HG02884 (cell line): ENCODE measurements at regions not wholly inside any gene's neighbourhood (a gene's known extent, or its start where the extent isn't known, plus 50 kb on each side); places are given as distances from the start of the nearest gene placed in this dataset.
"Not testable (repeated sequence)": the region's sequence is repeated elsewhere in the genome, so short reads cannot be mapped to it uniquely, and the experiment has no call there.

Experiments
- ATAC-seq: cut with Tn5 transposase; IDR thresholded peaks from one replicate; pipeline ENCODE4 v1.9.1; 2021; ENCODE audit warnings: mild to moderate bottlenecking, moderate library complexity; ENCODE audit not compliant: unreplicated experiment

DNA sequence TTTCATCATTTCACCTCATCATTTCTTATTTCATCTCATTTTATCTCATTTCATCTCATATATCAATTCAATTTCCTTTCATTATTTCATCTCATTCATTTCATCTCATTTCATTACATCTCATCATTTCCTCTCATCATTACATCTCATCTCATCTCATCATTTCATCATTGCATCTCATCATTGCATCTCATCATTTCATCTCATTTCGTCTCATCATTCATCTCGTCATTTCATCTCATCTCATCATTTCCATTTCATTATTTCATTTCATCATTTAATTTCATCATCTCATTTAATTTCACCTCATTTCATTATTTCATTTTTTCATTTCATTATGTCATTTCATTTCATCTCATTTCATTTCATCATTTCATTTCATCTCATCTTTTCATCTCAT lies 168.5 kb upstream of the FAM72C start:
- ATAC-seq: not testable (repeated sequence)

GRCh38 chr1:144105006-144105405 lies 133.2 kb upstream of the FAM72C start:
- ATAC-seq: not testable (repeated sequence)

- not testable (repeated sequence) for ATAC-seq
Observed at GRCh38 chr1:144104000-144104677, 132.4 kb upstream of the FAM72C start.

- ATAC-seq: not testable (repeated sequence)
Observed at GRCh38 chr1:144103156-144103880, 131.5 kb upstream of the FAM72C start.

DNA sequence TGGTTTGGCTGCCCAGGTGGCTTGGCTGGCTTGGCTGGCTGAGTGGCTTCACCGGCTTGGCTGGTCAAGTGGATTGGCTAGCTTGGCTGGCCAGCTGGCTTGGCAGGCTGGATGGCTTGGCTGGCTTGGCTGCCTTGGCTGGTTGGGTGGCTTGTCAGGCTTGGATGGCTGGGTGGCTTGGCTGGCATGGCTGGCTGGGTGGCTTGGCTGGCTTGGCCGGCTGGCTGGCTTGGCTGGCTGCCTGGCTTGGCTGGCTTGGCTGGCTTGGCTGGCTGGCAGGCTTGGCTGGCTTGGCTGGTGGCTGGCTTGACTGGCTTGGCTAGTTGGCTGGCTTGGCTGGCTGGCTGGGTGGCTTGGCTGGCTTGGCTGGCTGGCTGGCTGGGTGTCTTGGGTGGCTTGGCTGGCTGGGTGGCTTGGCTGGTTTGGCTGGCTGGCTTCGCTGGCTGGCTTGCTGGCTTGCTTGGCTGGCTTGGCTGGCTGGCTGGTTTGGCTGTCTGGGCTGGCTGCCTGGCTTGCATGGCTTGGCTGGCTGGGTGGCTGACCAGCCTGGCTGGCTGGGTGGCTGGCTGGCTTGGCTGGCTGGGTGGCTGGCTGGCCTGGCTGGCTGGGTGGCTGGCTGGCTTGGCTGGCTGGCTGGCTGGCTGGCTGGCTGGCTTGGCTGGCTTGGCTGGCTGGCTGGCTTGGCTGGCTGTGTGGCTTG lies 130.4 kb upstream of the FAM72C start:
- ATAC-seq: not testable (repeated sequence)

- no peak for ATAC-seq
Observed at GRCh38 chr1:144101397-144102045, 129.7 kb upstream of the FAM72C start.

GRCh38 chr1:144077167-144077841 lies 105.5 kb upstream of the FAM72C start:
- ATAC-seq: not testable (repeated sequence)

GRCh38 chr1:144076646-144077045 lies 104.9 kb upstream of the FAM72C start:
- ATAC-seq: not testable (repeated sequence)

DNA sequence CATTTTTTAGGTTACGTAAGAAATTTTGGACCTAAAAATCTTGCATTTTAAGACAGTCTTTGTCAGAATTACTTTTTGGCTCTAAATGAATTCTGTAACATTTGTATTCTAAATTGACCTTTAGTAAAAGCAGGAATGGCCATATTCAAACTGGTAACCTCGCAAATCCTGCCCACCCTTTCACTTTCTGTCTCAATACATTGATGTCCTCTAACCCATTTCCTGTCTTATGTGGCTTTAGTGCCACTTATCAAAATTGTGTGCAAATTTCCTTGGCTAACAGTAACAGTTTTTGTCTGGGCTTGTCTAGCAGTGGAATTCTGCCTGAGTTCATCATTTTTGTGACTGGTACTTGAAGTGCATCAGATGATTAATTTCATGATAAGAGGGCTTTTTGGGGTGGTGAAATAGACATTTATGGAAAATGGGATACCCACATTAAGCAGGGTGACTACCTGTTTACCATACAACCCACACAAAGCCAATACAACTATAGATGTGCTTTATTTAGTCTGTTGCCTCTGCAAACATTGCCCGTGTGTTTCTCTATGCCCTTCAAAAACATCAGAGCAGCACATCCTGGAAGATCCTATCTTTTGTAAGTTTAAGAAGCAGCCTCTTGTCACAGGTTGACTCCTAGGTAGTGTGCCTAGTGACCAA lies 98.7 kb upstream of the FAM72C start:
- ATAC-seq: not testable (repeated sequence)

- ATAC-seq: not testable (repeated sequence)
Observed at GRCh38 chr1:144067042-144067441, 95.3 kb upstream of the FAM72C start.

DNA sequence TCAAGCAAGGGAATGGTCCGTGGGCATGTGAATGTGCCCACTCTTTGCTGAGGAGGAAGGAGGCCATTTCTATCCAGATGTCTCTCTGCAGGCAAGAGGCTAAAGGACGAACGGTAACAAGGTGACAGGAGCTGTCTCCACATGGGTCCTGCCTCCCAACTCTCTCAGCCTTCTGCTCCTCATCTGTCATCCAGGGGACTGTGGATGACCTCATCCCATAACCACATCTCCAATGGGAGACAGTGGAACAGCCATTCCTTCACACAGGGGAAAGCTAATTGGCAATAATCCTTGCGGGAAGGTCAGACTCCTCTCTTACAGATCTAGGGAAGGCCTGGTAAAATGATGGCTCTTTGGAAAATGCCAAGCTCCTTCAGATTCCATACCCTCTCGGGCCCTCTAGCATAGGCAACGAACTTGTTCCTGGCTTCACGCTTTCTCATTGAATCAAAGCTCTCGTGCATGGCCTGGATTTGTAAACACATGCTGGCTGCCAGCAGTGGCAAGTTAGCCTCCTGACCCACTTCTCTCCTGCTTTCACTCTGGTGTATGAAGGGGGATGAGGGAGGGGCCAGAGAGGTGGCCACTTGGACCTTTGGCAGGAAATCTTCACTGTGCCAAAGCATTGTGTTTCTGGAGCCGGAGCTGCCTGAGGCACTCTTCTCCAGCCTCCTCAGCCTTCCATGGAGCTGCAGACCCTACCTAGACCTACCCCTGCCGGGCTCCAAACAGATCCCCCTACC lies 94.5 kb upstream of the FAM72C start:
- not testable (repeated sequence) for ATAC-seq

DNA sequence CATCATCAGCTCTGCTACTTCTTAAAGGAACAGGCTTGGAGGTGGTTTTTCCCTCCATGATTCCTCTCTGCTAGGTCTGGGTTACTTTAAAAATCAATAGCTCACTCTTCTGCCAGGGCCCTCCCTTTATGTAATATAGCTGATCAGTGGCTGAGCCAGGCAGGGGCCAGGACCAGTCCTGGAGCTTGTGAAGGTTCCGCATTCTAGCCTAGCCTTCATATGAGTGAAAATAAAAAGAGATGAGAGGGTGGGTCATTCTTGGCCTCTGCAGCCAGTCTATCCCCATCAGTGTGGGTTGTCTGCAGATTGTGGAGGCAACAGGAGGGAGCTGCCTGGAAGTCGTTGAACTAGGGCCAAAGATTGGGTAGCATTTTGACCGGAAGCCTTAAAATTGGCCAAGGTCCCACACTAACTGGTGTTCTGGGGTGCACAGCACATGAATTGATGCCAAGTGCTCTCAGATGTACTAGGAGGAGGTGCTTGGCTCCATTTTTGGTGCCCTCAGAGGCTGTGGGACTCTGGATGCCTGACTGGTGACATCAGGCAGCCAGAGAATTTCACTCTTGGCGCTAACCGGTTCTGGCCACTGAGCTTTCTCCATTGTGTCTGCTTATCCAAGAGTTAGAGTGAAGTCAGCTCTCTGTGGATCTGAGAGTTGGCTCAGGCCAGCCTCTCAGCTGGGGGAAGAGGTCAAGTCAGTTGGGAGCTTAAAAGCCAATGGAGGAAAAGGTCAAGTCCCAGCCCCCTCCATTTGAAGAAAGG lies 93.7 kb upstream of the FAM72C start:
- ATAC-seq: not testable (repeated sequence)

DNA sequence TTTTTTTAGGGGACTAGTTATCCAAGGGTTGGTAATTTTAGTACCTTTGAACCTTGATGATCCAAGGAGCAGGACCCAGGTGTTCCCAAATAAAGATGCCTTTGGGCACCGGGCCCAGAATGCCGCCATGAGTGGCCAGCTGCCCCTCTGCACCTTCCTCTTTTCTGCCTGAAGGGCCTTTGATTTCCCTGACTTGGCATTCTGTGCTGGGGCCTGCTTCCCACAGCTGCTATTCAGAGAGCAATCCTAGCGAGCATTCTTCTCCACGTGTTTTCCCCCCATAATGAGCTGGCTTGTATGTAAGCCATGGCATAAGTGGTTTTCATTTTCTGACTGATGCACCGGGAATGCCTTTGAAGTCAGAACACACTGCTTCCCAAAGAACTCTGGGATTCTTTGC lies 77.6 kb upstream of the FAM72C start:
- not testable (repeated sequence) for ATAC-seq

GRCh38 chr1:144046645-144047044 lies 74.9 kb upstream of the FAM72C start:
- not testable (repeated sequence) for ATAC-seq

DNA sequence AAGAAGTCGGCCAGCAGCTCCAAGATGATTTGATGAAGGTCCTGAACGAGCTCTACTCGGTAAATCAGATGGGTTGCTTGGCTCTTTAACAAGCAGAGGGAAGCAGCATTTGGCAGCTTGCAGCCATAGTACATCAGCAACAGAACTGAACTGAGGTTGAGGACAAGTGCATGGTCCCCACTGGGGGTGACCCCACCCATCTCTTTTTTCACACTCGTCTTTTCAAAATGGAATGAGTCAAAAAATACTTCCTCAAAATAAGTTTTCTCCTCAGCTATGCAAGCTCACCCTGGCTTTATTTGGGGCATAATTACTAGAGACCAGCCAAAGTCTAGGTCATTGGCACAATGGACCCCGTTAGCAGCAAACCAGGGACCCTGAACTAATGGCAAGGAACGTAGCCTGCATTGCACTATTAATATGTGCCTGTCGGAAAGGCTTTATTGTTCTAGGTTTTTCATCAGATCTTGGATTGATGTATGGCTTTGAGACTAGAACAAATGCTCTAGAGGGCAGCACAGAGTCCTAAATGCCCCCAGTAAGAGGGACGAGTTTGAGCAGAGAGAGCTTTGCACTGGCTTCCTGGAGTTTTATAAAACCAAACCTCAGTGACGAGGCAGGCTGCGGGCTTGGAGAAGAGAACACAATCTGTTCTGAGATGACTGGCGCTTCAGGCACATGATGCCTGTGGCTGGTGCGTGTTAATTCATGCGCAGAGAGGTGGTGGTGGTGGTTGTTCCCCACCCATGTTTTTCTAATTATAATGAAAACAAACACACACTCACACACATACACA lies 74.2 kb upstream of the FAM72C start:
- not testable (repeated sequence) for ATAC-seq

GRCh38 chr1:144042251-144042650 lies 70.5 kb upstream of the FAM72C start:
- not testable (repeated sequence) for ATAC-seq

GRCh38 chr1:144040293-144040692 lies 68.5 kb upstream of the FAM72C start:
- not testable (repeated sequence) for ATAC-seq

DNA sequence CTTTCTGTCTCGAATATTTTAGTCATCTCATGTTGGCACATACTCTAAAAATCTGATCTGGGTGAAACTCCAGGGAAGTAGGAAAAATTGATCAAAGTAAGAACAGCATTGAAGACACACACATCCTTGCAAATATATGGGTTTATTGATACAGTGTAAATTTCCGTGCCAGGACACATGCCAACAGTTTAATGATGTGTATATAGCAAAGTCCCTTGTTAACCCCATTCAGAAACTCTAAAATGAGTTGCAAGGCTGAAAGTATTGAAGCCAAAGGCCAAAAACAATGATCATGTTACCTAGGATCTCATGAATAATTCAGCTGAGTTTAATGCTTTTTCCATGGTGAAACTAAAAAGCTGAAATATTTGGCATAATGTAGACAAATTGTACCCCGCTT lies 62.3 kb upstream of the FAM72C start:
- ATAC-seq: not testable (repeated sequence)
